GM18858 (cell line): ENCODE measurements at regions not wholly inside any gene's neighbourhood (a gene's known extent, or its start where the extent isn't known, plus 50 kb on each side); places are given as distances from the start of the nearest gene placed in this dataset.

Experiments used
- ATAC-seq: cut with Tn5 transposase; IDR thresholded peaks from one replicate; pipeline ENCODE4 v1.9.1; 2021; ENCODE audit not compliant: unreplicated experiment

DNA sequence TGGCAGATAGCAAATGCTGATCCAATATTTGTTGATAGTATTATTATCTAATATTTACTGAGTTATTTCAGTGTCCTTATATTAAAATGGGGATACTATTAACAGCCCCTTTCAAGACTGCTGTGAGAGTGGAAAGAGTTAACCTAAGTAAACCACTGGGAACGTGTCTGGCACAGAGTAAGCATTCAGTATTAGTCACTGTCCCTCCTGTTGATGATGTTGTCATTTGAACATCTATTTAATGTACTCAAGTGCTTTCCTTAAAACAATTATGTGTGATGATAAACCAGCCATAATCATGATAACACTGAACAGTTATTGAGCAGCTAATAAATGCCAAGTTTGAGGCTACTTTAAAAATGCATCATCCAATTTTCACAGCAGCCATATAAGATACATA lies 135.7 kb upstream of the XYLT1 start:
- no peak for ATAC-seq

DNA sequence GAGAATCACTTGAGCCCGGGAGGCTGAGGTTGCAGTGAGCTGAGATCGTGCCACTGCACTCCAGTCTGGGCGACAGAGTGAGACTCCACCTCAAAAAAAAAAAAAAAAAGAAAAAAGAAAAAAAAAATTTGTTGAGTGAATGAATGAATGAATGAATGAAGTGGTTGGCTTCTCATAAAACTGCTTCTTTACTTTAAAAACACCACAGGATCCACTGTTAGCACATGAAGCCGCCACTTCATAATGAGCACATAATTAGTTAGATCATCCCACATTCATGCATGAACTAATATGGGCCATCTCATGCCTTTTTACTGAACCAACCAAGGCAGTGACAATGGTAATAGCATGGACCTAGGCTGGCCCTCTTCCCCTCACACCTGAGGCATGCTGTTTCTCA lies 135.0 kb upstream of the XYLT1 start:
- ATAC-seq, result no peak

DNA sequence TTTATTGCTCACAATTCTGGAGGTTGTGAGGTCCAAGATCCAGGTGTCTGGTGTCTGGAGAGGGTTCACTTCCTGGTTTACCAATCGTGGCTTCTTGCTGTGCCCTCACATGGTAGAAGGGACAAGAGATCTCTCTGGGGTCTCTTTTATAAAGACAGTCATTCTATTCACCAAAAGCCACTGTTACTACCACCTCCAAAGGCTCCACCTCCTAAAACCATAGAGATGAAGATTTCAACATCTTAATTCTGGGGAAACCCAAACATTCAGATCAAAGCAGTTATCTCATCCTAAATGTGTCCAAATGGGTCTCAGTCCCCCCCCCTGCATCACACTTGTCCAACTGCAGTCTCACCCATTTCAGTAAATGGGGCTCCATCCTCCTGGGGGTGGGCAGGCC lies 132.9 kb upstream of the XYLT1 start:
- ATAC-seq, result no peak

DNA sequence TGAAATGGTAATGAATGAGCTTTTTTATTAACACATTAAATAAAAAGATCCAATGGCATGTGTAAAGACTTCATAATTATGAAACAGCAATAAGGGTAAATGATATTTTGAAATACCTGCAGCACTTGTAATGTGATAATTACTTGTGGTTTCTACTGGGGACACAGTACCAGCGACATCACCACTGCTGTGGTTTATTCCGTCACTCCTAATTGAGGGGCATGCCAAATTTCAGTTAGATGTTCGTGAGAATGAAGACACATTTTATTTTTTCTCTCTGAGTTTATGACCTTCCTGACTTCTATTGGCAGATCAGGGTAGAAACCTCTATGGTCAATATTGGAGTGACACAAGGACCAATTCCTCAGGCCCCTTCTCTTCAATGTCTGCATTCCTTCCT lies 131.9 kb upstream of the XYLT1 start:
- no peak for ATAC-seq

DNA sequence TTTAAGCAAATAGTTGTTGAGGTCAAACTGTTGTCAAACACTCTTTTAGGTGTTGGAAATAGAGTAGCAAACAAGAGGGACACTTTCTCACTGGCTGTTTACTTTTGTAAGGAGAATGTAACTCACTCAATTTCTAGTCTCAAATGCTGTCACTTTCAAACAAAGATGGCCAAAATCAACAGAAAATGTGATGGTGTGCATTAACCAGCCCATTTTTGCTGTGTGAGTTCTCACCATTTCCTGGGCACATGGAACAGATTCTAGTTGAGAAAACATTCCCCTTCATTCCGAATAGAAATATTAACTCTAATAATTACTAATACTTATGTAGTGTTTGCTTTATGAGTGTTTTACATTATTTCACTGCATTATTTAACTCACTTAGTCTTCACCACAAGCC lies 128.2 kb upstream of the XYLT1 start:
- no peak for ATAC-seq

DNA sequence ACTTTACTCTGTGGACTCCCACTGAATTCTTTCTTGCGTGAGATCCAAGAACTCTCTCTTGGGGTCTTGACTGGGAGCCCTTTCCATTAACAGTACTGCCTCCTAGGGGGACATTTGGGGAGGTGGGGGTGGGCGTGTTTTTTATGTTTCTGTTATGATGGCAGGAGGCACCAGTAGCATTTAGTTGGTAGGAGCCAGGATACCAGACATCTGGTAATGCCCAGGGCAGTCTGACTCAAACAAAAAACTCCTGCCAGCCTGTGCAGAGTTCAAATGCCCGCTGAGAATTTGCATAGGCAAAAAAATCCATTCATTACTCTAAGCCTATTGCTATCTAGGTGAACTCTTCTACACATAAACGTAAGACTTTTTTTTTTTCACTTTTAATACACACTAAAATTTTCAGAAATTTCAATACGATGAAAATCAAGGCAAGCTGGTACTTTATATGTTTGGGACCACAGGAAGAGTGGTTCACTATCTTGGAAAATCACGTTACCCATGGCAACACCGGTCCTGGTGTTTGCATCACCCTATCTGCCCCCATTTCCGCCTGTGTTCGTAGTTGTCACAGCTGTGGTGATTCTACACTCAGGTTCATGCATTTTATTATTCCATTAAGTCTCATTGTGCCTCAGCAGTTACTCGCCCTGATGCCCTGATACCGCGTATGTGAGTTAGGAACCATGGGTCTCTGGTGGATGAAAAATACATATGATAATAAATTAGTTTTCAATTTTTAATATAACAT lies 121.1 kb upstream of the XYLT1 start:
- ATAC-seq, result no peak

DNA sequence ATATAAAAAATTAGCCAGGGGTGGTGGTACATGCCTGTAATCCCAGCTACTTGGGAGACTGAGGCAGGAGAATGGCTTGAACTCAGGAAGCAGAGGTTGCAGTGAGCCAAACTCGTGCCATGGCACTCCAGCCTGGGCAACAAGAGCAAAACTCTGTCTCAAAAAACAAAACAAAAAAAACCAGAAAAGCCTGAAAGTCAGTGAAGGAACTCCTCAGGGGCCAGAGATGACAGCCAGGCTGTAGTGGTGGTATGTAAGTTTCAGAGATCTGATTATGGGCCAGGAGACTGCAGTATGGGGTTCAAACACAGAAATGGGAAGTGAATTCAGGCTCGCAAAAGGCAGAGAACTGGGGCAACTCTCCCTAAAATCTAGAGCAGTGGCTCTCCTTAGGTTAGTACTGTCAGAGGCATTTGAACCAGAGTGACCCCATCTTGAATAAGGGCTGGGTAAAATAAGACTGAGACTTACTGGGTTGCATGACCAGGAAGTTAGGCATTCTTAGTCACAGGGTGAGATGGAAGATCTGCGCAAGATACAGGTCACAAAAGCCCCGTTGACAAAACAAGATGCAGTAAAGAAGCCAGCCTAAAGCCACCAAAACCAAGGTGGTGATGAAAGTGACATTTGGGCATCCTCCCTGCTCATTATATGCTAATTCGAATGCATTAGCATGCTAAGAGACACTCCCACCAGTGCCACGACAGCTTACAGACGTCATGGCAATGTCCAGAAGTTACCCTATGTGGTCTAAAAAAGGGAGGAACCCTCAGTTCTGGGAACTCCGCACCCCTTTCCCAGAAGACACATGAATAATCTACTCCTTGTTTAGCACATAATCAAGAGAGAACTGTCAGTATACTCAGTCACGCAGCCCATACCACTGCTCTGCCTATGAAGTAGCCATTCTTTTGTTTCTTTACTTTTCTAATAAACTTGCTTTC lies 120.2 kb upstream of the XYLT1 start:
- ATAC-seq, result no peak

DNA sequence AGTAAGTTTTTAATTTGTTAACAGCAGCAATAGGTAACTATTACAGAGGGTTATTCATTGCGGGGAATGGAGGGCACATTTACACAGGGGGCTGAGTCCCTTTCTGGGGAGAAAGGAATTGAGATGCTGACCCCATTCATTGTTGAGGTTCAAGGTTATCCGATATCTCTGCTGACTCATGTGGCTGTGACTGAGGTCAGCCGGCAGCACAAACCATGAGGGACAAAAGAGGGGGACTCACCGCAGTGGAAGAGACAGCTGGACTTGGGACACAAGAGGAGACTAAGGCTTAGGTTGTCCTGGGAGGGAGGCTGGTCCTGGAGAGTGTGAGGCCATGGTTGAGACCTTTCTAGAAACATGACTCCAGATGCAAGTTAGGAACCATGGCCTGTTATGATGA lies 119.1 kb upstream of the XYLT1 start:
- no peak for ATAC-seq

DNA sequence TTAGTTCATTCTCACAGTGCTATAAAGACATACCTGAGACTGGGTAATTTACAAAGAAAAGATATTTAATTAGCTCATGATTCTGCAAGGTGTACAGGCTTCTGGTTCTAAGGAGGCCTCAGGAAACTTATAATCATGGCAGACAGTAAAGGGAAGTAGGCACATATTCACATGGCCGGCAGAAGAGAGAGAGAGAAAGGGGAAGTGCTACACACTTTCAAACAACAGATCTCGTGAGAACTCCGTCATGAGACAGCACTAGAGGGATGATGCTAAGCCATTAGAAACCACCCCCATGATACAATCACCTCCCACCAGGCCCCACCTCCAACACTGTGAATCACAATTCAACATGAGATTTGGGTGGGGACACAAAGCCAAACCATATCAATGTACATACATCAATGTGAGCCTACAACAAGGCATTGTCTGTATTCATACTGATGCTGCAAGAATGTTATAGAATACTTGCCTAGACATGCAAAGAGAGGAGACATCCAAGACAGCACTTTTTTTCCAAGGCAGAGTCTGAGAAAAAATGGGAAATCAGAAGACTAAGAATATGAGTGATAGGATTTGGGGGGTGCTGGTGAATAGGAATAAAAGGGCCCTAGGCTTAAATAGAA lies 114.8 kb upstream of the XYLT1 start:
- ATAC-seq, result no peak

DNA sequence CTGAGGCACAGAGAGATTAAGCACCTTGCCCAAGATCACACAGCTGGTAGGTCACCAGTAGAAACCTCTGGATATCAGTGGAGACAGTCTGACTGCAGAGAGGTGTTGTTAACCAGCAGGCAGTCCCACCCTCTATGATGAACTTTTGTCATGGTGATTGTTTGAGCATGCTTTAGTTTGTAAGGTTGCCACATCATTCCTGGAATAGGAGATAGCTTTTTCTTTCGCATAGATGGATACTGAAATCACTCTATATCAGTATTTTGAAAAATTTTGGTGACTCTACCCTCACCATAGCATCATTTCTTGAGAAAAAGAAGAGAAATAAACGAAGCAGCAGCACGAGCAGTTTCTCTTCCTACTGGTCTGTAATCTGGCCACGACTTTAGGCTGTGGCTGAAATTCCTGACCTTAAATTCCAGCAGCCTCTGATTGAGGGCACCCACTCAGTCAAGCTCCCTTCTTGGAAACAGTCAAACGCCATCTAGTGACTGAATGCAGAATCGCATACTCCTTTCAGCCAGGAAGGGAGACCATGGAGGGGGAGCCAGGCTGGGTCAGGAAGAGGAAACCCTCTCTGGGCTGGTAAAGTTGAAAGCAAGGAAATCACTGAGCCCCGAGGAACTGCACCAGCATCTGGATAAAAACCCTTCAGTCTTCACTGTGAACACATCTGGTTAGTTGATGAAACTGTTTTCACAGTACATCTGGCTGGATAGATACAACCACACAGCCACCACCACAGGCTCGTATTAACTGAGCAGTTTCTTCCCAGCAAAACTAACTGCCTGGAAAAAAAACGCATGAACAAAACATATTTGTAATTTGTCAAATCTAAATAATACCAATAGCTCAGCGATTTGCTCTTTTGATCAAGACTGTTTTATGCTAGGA lies 108.5 kb upstream of the XYLT1 start:
- no peak for ATAC-seq

DNA sequence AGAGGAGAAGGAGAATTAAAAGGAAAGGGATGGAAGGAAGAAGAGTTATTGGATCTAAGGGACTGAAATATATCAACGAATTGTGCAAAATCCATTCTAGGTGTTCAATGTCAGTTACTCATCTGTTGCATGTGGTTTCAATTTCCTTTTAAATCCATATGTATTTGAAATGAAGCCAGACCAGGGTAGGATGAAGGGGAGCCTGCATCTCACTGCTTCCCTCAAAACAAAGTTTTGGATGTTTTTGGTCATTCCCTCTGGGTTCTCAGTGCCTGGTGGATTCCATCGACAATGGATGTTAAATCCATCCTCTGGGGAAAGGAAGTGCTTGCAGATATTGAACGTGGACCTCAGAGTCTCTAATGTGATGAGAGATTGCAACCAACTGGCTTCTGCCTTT lies 103.5 kb upstream of the XYLT1 start:
- no peak for ATAC-seq

DNA sequence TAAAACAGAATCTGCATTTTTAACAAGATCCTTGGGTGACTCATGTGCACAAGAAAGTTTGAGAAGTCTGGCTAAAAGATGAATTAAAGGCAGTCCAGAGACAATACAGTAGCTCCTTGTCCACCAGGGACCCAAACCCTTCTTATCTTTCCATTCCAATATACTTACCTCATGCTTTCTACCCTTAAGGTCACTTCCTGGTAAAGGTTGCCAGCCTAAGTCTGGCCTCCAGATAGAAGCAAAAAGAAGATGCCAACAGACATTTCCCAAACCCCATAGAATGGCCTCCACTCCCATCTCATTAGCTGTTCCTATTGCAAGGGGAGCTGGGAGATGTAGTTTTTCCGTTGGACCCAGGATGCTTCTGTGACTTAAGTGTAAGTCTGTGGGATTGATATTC lies 101.4 kb upstream of the XYLT1 start:
- ATAC-seq, result no peak

DNA sequence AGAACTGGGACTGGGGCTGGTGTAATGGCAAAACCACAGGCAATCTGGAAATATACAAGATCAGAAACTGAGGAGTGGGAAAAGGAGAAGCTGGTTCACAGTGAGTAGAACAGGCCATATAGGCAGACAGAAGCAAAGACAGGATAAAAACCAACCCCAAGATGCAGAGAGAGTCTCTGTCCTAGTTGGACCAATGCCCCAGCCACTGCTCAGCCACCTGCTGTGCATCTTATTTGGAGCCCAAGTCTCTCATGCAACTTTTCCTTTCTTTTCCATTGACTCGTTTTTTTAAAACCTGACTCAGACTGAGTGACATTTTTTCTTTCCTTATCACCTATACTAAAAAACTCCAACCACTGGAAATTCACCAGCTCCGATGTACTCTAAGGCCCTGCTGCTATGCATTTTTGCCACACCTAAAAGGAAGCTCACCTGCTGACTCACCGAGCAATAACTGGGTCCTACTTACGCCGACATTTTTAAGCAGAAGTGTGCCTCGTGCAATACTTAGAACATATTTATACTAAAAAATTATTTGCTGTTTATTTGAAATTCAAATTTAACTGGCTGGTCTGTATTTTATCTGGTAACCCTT lies 100.8 kb upstream of the XYLT1 start:
- no peak for ATAC-seq

DNA sequence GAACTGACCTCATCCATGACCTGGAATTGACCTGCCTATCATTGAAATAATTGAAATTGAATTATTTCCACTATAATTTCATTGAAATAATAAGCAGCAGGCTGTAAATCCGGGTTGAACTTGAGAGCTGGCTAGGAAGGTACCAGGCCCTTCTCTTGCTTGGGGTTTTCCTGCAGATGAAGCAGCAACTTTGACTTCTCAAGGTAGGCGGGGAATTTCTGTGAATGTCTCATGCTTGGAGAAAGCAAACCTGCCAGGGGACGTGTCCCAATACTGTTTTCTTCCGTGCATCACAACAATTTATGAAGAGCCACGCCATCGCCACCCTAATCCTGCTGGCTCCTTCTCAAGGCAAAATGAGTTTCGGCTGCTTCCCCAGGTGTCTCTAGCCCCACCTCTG lies 97.5 kb upstream of the XYLT1 start:
- no peak for ATAC-seq

DNA sequence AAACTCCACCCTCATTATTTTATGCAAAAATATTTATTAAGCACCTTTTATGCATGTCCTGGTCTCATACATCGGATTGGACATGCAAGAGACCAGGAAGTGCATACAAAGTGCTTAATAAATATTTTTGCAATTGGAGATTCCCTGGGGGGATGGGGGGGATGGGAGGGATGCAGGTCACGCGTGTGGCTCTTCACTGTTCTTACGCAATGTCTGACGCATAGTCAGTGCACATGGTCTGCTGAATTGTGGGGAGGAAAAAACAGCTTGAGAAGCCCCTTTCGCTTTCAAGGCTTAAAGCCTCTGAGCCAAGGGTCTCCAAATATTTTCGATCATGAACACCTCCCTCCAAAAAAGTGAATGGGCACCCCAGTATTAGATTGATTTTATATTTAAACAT lies 96.7 kb upstream of the XYLT1 start:
- no peak for ATAC-seq

DNA sequence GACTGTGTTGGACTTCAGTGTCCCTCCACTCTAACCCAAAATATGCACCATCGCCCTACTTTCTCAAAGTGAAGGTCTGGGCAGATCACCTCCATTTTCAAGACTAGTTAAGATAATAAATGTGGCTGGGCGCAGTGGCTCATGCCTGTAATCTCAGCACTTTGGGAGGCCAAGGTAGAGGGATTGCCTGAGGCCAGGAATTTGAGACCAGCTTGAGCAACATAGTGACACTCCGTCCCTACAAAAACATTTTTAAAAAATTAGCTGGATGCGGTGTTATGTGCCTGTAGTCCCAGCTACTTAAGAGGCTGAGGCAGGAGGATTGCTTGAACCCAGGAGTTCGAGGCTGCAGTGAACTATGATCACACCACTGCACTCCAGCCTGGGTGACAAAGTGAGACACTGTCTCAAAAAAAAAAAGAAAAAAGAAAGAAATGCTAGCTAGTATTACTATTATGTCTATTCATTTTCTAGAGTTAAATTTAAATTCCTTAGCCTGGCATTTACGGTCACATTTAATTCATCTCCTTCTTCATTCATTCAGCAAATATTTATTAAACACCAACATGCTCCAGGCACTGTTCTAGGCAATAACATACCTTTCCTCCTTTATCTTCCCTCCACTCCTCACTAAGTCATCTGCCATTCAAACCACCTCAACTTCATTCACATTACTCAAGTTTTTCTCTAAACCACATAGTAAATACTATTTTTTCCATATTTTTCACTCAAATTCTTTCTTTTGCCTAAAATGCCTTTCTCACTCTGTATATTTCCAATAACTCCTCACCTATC lies 96.1 kb upstream of the XYLT1 start:
- ATAC-seq, result no peak

DNA sequence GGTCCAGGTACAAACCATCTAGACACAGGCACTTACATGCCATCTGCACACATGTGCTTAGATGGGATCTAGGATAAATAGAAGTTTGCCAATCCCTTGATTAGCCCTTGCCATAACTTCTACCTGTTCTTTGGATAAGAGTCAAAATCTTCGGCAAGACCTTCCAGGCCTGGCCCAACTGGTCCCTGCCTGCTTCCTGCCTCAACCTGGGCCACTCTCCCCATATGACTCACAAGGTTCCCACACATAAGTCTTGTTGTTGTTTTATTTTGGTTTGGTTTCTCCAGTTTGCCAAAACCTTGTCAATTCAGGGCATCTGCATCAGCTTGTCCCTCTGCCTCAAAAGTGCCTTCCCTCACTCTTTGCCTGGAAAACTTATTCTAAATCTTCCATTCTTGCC lies 95.3 kb upstream of the XYLT1 start:
- ATAC-seq, result no peak

DNA sequence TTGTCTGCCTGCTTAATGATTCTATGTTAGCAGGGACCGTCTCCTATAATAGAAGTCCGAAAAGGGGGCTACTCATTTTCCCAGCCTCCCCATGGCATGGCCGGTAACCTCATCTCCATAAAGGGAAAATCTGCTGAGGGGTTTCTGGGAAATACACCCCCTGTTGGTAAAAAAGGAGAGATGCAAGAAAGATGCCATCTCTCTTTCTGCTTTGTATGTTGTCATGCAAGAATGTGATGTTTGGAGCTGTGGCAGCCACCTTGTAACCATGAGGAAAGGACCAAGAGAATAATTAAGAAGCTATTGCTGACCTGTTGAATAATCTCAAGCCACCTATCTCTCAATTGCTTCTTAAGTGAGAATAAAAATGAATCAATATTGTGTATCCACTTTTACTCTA lies 94.8 kb upstream of the XYLT1 start:
- ATAC-seq, result no peak

DNA sequence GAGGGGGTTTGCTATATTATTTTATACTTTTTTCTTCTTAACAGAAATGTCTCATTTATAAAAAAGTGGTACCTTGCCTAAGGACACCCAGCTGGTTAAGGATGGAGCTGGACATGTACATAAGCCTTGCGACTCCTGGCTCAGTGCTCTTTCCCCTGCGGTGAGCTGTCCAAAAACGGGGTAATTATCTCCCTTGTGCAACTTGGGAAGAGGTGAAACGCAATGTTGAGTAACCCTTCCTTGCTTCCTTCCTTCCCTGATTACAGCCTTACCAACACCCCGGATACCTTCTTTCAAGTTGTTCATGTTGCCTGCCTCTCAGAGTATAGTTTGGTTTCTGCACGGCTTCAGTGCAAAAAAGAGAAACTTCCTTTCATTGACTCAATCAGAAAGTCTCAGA lies 94.1 kb upstream of the XYLT1 start:
- no peak for ATAC-seq
